HepG2 (cell line): ENCODE measurements at regions not wholly inside any gene's neighbourhood (a gene's known extent, or its start where the extent isn't known, plus 50 kb on each side); places are given as distances from the start of the nearest gene placed in this dataset.

ENCODE experiments used
- ARNTL ChIP-seq: sonication (generic); formaldehyde crosslinking; IDR thresholded peaks from 2 replicates; pipeline ENCODE4 v1.4.0; 2020; ENCODE audit warnings: mild to moderate bottlenecking, missing genetic modification reagents
- EZH2 ChIP-seq: conservative IDR thresholded peaks from 2 replicates; pipeline ENCODE4 v1.6.1; 2012; ENCODE audit warnings: mild to moderate bottlenecking, low read depth, low read length, moderate library complexity
- HDAC1 ChIP-seq: sonication (generic); formaldehyde crosslinking; IDR thresholded peaks from 2 replicates; pipeline ENCODE4 v1.5.1; 2020; ENCODE audit warnings: mild to moderate bottlenecking, missing genetic modification reagents
- KLF6 ChIP-seq: IDR thresholded peaks from 2 replicates; pipeline ENCODE4 v1.8.0; 2016; ENCODE audit warnings: missing biosample characterization, missing genetic modification reagents
- KLF9 ChIP-seq: IDR thresholded peaks from 2 replicates; pipeline ENCODE4 v1.6.1; 2016; ENCODE audit warnings: low read depth
- TBP ChIP-seq: sonication (generic); formaldehyde crosslinking; IDR thresholded peaks from 2 replicates; pipeline ENCODE4 v1.5.0; 2020; ENCODE audit warnings: missing genetic modification reagents
- ZNF234 ChIP-seq: sonication (generic); formaldehyde crosslinking; conservative IDR thresholded peaks from 2 replicates; pipeline ENCODE4 v1.5.1; 2020; ENCODE audit warnings: mild to moderate bottlenecking, missing genetic modification reagents
- ZNF382 ChIP-seq: sonication (generic); formaldehyde crosslinking; IDR thresholded peaks from 2 replicates; pipeline ENCODE4 v1.5.0; 2020; ENCODE audit warnings: missing genetic modification reagents, mild to moderate bottlenecking, borderline replicate concordance
- ZZZ3 ChIP-seq: sonication (generic); formaldehyde crosslinking; IDR thresholded peaks from 2 replicates; pipeline ENCODE4 v1.4.0; 2020; ENCODE audit warnings: missing genetic modification reagents, mild to moderate bottlenecking, borderline replicate concordance
- TF ChIP-seq, protein P1 (sequence below), 2 experiments: IDR thresholded peaks; 2 replicates each; pipeline ENCODE4 v1.6.1; 2011 to 2012; ENCODE audit warnings: low read length in 2 of 2, borderline replicate concordance in 1 of 2, low read depth in 1 of 2, mild to moderate bottlenecking in 1 of 2, moderate library complexity in 1 of 2
- TF ChIP-seq, protein P2 (sequence below): sonication (generic); formaldehyde crosslinking; IDR thresholded peaks from 2 replicates; pipeline ENCODE4 v1.4.0; 2020; ENCODE audit warnings: missing genetic modification reagents, mild to moderate bottlenecking, borderline replicate concordance
- TF ChIP-seq, protein P3 (sequence below): sonication (generic); formaldehyde crosslinking; IDR thresholded peaks from 2 replicates; pipeline ENCODE4 v1.5.0; 2020; ENCODE audit warnings: mild to moderate bottlenecking, missing genetic modification reagents, moderate library complexity
- TF ChIP-seq, protein P4 (sequence below): sonication (generic); formaldehyde crosslinking; IDR thresholded peaks from 2 replicates; pipeline ENCODE4 v1.8.0; 2022; ENCODE audit warnings: low read depth, missing genetic modification reagents
- TF ChIP-seq, protein P5 (sequence below): sonication (generic); formaldehyde crosslinking; IDR thresholded peaks from 2 replicates; pipeline ENCODE4 v1.8.1; 2023; ENCODE audit warnings: missing genetic modification reagents, inconsistent platforms, borderline replicate concordance

DNA sequence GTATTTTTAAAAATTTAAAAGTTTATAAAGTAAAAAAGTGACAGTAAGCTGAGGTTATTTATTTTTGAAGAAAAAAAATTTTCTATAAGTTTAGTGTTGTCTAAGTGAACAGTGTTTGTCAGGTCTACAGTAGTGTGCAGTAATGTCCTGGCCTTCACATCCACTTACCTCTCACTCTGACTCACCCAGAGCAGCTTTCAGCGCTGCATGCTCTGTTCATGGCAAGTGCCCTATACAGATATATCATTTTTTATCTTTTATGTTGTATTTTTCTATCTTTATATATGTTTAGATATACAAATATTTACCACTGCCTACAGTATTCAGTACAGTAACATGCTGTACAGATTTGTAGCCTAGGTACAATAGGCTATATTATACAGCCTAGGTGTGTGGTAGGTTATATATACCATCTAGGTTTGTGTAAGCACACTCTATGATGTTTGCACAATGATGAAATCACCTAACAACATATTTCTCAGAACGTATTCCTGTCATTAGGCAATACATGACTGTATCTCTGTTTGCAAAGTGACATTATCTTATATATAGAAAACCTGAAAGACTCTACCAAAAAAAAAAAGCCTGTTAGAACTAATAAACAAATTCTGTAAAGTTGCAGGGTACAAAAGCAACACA is 75.9 kb upstream of the TMC3 start:
- TF ChIP-seq TBP (CRISPR knock-in tag): no peak
- TF ChIP-seq KLF9 (CRISPR knock-in tag): no peak
- TF ChIP-seq, protein P1, sequence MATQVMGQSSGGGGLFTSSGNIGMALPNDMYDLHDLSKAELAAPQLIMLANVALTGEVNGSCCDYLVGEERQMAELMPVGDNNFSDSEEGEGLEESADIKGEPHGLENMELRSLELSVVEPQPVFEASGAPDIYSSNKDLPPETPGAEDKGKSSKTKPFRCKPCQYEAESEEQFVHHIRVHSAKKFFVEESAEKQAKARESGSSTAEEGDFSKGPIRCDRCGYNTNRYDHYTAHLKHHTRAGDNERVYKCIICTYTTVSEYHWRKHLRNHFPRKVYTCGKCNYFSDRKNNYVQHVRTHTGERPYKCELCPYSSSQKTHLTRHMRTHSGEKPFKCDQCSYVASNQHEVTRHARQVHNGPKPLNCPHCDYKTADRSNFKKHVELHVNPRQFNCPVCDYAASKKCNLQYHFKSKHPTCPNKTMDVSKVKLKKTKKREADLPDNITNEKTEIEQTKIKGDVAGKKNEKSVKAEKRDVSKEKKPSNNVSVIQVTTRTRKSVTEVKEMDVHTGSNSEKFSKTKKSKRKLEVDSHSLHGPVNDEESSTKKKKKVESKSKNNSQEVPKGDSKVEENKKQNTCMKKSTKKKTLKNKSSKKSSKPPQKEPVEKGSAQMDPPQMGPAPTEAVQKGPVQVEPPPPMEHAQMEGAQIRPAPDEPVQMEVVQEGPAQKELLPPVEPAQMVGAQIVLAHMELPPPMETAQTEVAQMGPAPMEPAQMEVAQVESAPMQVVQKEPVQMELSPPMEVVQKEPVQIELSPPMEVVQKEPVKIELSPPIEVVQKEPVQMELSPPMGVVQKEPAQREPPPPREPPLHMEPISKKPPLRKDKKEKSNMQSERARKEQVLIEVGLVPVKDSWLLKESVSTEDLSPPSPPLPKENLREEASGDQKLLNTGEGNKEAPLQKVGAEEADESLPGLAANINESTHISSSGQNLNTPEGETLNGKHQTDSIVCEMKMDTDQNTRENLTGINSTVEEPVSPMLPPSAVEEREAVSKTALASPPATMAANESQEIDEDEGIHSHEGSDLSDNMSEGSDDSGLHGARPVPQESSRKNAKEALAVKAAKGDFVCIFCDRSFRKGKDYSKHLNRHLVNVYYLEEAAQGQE (IDR thresholded peaks at IDR 0.05; ENCODE audit: borderline replicate concordance in 1 of 2, low read depth in 1 of 2, low read length in 2 of 2): no peak
- TF ChIP-seq, protein P2, sequence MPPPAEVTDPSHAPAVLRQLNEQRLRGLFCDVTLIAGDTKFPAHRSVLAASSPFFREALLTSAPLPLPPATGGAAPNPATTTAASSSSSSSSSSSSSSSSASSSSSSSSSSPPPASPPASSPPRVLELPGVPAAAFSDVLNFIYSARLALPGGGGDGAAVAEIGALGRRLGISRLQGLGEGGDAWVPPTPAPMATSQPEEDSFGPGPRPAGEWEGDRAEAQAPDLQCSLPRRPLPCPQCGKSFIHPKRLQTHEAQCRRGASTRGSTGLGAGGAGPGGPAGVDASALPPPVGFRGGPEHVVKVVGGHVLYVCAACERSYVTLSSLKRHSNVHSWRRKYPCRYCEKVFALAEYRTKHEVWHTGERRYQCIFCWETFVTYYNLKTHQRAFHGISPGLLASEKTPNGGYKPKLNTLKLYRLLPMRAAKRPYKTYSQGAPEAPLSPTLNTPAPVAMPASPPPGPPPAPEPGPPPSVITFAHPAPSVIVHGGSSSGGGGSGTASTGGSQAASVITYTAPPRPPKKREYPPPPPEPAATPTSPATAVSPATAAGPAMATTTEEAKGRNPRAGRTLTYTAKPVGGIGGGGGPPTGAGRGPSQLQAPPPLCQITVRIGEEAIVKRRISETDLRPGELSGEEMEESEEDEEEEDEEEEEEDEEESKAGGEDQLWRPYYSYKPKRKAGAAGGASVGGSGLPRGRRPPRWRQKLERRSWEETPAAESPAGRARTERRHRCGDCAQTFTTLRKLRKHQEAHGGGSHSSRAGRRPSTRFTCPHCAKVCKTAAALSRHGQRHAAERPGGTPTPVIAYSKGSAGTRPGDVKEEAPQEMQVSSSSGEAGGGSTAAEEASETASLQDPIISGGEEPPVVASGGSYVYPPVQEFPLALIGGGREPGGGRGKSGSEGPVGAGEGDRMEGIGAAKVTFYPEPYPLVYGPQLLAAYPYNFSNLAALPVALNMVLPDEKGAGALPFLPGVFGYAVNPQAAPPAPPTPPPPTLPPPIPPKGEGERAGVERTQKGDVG (CRISPR knock-in tag): no peak
- no peak for TF ChIP-seq HDAC1
- TF ChIP-seq, protein P3, sequence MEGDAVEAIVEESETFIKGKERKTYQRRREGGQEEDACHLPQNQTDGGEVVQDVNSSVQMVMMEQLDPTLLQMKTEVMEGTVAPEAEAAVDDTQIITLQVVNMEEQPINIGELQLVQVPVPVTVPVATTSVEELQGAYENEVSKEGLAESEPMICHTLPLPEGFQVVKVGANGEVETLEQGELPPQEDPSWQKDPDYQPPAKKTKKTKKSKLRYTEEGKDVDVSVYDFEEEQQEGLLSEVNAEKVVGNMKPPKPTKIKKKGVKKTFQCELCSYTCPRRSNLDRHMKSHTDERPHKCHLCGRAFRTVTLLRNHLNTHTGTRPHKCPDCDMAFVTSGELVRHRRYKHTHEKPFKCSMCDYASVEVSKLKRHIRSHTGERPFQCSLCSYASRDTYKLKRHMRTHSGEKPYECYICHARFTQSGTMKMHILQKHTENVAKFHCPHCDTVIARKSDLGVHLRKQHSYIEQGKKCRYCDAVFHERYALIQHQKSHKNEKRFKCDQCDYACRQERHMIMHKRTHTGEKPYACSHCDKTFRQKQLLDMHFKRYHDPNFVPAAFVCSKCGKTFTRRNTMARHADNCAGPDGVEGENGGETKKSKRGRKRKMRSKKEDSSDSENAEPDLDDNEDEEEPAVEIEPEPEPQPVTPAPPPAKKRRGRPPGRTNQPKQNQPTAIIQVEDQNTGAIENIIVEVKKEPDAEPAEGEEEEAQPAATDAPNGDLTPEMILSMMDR (CRISPR knock-in tag): no peak
- TF ChIP-seq ZNF234 (CRISPR knock-in tag): no peak
- TF ChIP-seq, protein P4, sequence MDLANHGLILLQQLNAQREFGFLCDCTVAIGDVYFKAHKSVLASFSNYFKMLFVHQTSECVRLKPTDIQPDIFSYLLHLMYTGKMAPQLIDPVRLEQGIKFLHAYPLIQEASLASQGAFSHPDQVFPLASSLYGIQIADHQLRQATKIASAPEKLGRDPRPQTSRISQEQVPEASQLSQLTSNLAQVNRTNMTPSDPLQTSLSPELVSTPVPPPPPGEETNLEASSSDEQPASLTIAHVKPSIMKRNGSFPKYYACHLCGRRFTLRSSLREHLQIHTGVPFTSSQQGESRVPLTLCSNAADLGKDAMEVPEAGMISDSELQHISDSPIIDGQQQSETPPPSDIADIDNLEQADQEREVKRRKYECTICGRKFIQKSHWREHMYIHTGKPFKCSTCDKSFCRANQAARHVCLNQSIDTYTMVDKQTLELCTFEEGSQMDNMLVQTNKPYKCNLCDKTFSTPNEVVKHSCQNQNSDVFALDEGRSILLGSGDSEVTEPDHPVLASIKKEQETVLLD (CRISPR knock-in tag): no peak
- TF ChIP-seq, protein P5, sequence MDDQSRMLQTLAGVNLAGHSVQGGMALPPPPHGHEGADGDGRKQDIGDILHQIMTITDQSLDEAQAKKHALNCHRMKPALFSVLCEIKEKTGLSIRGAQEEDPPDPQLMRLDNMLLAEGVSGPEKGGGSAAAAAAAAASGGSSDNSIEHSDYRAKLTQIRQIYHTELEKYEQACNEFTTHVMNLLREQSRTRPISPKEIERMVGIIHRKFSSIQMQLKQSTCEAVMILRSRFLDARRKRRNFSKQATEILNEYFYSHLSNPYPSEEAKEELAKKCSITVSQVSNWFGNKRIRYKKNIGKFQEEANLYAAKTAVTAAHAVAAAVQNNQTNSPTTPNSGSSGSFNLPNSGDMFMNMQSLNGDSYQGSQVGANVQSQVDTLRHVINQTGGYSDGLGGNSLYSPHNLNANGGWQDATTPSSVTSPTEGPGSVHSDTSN (CRISPR knock-in tag): no peak
- no peak for TF ChIP-seq EZH2
- no peak for TF ChIP-seq ARNTL
- TF ChIP-seq KLF6 (CRISPR knock-in tag): no peak
- TF ChIP-seq ZZZ3 (CRISPR knock-in tag): no peak
- TF ChIP-seq ZNF382 (CRISPR knock-in tag): no peak
